HG03565 (cell line): ENCODE measurements at regions not wholly inside any gene's neighbourhood (a gene's known extent, or its start where the extent isn't known, plus 50 kb on each side); places are given as distances from the start of the nearest gene placed in this dataset.
"Not testable (repeated sequence)": the region's sequence is repeated elsewhere in the genome, so short reads cannot be mapped to it uniquely, and the experiment has no call there.

ENCODE experiments used
- ATAC-seq: cut with Tn5 transposase; IDR thresholded peaks from one replicate; pipeline ENCODE4 v1.9.1; 2021; ENCODE audit warnings: mild to moderate bottlenecking, moderate library complexity; ENCODE audit not compliant: unreplicated experiment

GRCh38 chr2:83808878-83809277 is 650.2 kb downstream of the SUCLG1 start:
- ATAC-seq, result no peak

- ATAC-seq, result no peak
Observed at GRCh38 chr2:83802604-83803003, 656.5 kb downstream of the SUCLG1 start.

GRCh38 chr2:83795777-83796176 is 663.3 kb downstream of the SUCLG1 start:
- no peak for ATAC-seq

GRCh38 chr2:83790467-83790866 is 668.6 kb downstream of the SUCLG1 start:
- not testable (repeated sequence) for ATAC-seq

GRCh38 chr2:83789674-83790073 is 669.4 kb downstream of the SUCLG1 start:
- ATAC-seq, result not testable (repeated sequence)

GRCh38 chr2:83788938-83789566 is 670.0 kb downstream of the SUCLG1 start:
- ATAC-seq, result not testable (repeated sequence)

GRCh38 chr2:83787189-83787588 is 671.9 kb downstream of the SUCLG1 start:
- no peak for ATAC-seq

GRCh38 chr2:83786140-83786539 is 672.9 kb downstream of the SUCLG1 start:
- ATAC-seq, result no peak

GRCh38 chr2:83784947-83785346 is 674.1 kb downstream of the SUCLG1 start:
- ATAC-seq, result no peak

- no peak for ATAC-seq
Observed at GRCh38 chr2:83784315-83784714, 674.8 kb downstream of the SUCLG1 start.

- ATAC-seq, result no peak
Observed at GRCh38 chr2:83782122-83782521, 677.0 kb downstream of the SUCLG1 start.

- no peak for ATAC-seq
Observed at GRCh38 chr2:83764447-83765005, 694.6 kb downstream of the SUCLG1 start.

- no peak for ATAC-seq
Observed at GRCh38 chr2:83757329-83757728, 701.8 kb downstream of the SUCLG1 start.

GRCh38 chr2:83756219-83756618 is 702.9 kb downstream of the SUCLG1 start:
- ATAC-seq, result no peak

- no peak for ATAC-seq
Observed at GRCh38 chr2:83747141-83747540, 711.9 kb downstream of the SUCLG1 start.

GRCh38 chr2:83744855-83745254 is 714.2 kb downstream of the SUCLG1 start:
- no peak for ATAC-seq

GRCh38 chr2:83742117-83742782 is 716.8 kb downstream of the SUCLG1 start:
- ATAC-seq, result no peak

GRCh38 chr2:83730223-83730622 is 728.9 kb downstream of the SUCLG1 start:
- ATAC-seq, result no peak

- ATAC-seq, result no peak
Observed at GRCh38 chr2:83725735-83726134, 733.3 kb downstream of the SUCLG1 start.

- no peak for ATAC-seq
Observed at GRCh38 chr2:83705146-83705545, 753.9 kb downstream of the SUCLG1 start.

- ATAC-seq, result no peak
Observed at GRCh38 chr2:83703598-83703997, 755.5 kb downstream of the SUCLG1 start.

GRCh38 chr2:83696838-83697237 is 762.2 kb downstream of the SUCLG1 start:
- ATAC-seq, result no peak
